ENCODE measurements at regions not wholly inside any gene's neighbourhood (a gene's known extent, or its start where the extent isn't known, plus 50 kb on each side); places are given as distances from the start of the nearest gene placed in this dataset.

GRCh38 chr5:174301848-174302625 lies 256.5 kb downstream of the NSG2 start:
- Histone ChIP-seq H3K36me3 (ENCODE audit: control insufficient read depth, insufficient read depth, low read length) (no peaks in the 10 kb centered on the region), H3K4me1 (ENCODE audit: control insufficient read depth, insufficient read depth, low read length) (peaks cover 5% of the 10 kb centered on the region), H3K4me3 (ENCODE audit: low read length) (no peak overlapping the region), H3K9me3 (ENCODE audit: control insufficient read depth, low read length) (no peaks in the 10 kb centered on the region), H3K27me3 (ENCODE audit: control insufficient read depth, insufficient read depth, low read length, poor library complexity, severe bottlenecking) (no peaks in the 10 kb centered on the region), H3K27ac (ENCODE audit: low read depth, low read length) (no peak overlapping the region), H3K9ac (ENCODE audit: extremely low read depth, low read length, poor library complexity, severe bottlenecking) (no peak overlapping the region)
- Mint-ChIP-seq H3K27ac (no peak overlapping the region), H3K27me3 (ENCODE audit: insufficient read depth) (peaks cover 10% of the 10 kb centered on the region), H3K9me3 (peaks cover 9% of the 10 kb centered on the region), H3K36me3 (ENCODE audit: low read depth) (no peaks in the 10 kb centered on the region), H3K4me1 (peaks cover 28% of the 10 kb centered on the region), H3K4me3 (no peak overlapping the region)
- DNase-seq = peak; percentile 35
- 90 to 93% methylated on average over 7 to 10 of the region's 10 CpGs for WGBS, 2 experiments (ENCODE audit: insufficient coverage in 1 of 2, insufficient read length in 1 of 2)
- TF ChIP-seq, protein P1, sequence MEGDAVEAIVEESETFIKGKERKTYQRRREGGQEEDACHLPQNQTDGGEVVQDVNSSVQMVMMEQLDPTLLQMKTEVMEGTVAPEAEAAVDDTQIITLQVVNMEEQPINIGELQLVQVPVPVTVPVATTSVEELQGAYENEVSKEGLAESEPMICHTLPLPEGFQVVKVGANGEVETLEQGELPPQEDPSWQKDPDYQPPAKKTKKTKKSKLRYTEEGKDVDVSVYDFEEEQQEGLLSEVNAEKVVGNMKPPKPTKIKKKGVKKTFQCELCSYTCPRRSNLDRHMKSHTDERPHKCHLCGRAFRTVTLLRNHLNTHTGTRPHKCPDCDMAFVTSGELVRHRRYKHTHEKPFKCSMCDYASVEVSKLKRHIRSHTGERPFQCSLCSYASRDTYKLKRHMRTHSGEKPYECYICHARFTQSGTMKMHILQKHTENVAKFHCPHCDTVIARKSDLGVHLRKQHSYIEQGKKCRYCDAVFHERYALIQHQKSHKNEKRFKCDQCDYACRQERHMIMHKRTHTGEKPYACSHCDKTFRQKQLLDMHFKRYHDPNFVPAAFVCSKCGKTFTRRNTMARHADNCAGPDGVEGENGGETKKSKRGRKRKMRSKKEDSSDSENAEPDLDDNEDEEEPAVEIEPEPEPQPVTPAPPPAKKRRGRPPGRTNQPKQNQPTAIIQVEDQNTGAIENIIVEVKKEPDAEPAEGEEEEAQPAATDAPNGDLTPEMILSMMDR (conservative IDR thresholded peaks at IDR 0.05) = no peak

DNA sequence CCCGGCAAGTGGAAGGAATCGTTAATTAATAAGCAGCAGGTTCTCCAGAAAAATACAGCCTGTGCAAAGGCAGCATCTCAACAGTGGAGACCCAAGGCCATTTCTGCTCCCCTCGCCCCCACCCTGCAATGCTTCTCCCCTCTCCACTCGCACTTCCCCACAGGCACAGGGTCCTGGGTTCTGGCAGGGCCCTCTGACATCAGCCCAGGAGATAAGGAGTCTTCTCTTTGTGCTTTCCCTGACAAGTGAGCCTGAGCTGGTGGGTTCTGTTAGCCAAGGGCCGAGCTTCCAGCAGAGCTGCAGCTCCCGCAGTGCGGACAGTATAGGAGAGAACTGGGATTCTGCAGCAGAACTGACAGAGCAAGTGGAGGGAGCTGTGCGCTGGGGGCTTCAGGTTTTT lies 257.5 kb downstream of the NSG2 start:
- H3K27ac ChIP-seq (ENCODE audit: low read depth, low read length) = no peak overlapping the region
- TF ChIP-seq, protein P1 (conservative IDR thresholded peaks at IDR 0.05) = no peak
- H3K9me3 Mint-ChIP-seq = peaks cover 5% of the 10 kb centered on the region
- H3K4me1 Mint-ChIP-seq = peaks cover 28% of the 10 kb centered on the region
- peaks cover 5% of the 10 kb centered on the region for H3K4me1 ChIP-seq (ENCODE audit: control insufficient read depth, insufficient read depth, low read length)
- 76 to 82% methylated on average over 2 to 8 of the region's 8 CpGs for WGBS, 2 experiments (ENCODE audit: insufficient coverage in 1 of 2, insufficient read length in 1 of 2)
- peak; percentile 58 for DNase-seq
- H3K27me3 Mint-ChIP-seq (ENCODE audit: insufficient read depth) = peaks cover 10% of the 10 kb centered on the region
- H3K27me3 ChIP-seq (ENCODE audit: control insufficient read depth, insufficient read depth, low read length, poor library complexity, severe bottlenecking) = no peaks in the 10 kb centered on the region
- H3K9ac ChIP-seq (ENCODE audit: extremely low read depth, low read length, poor library complexity, severe bottlenecking) = no peak overlapping the region
- no peak overlapping the region for H3K27ac Mint-ChIP-seq
- H3K4me3 Mint-ChIP-seq = no peak overlapping the region
- no peaks in the 10 kb centered on the region for H3K9me3 ChIP-seq (ENCODE audit: control insufficient read depth, low read length)
- no peaks in the 10 kb centered on the region for H3K36me3 ChIP-seq (ENCODE audit: control insufficient read depth, insufficient read depth, low read length)
- H3K4me3 ChIP-seq (ENCODE audit: low read length) = no peak overlapping the region
- no peaks in the 10 kb centered on the region for H3K36me3 Mint-ChIP-seq (ENCODE audit: low read depth)

GRCh38 chr5:174303437-174304045 lies 258.0 kb downstream of the NSG2 start:
- peak; percentile 47 for DNase-seq
- Mint-ChIP-seq H3K27ac (no peak overlapping the region), H3K27me3 (ENCODE audit: insufficient read depth) (peaks cover 8% of the 10 kb centered on the region), H3K9me3 (no peaks in the 10 kb centered on the region), H3K36me3 (ENCODE audit: low read depth) (no peaks in the 10 kb centered on the region), H3K4me3 (no peak overlapping the region), H3K4me1 (peaks cover 28% of the 10 kb centered on the region)
- Histone ChIP-seq H3K9ac (ENCODE audit: extremely low read depth, low read length, poor library complexity, severe bottlenecking) (no peak overlapping the region), H3K4me3 (ENCODE audit: low read length) (no peak overlapping the region), H3K27ac (ENCODE audit: low read depth, low read length) (no peak overlapping the region), H3K9me3 (ENCODE audit: control insufficient read depth, low read length) (no peaks in the 10 kb centered on the region), H3K4me1 (ENCODE audit: control insufficient read depth, insufficient read depth, low read length) (peaks cover 5% of the 10 kb centered on the region), H3K36me3 (ENCODE audit: control insufficient read depth, insufficient read depth, low read length) (no peaks in the 10 kb centered on the region), H3K27me3 (ENCODE audit: control insufficient read depth, insufficient read depth, low read length, poor library complexity, severe bottlenecking) (no peaks in the 10 kb centered on the region)
- TF ChIP-seq, protein P1 (conservative IDR thresholded peaks at IDR 0.05) = no peak
- 86 to 90% methylated on average over 8 to 10 of the region's 10 CpGs for WGBS, 2 experiments (ENCODE audit: insufficient coverage in 1 of 2, insufficient read length in 1 of 2)

Measured in endodermal cell (in vitro differentiated cells).